CD4-positive, alpha-beta T cell treated with Interleukin-10 for 1 hour (primary cell): ENCODE measurements at regions not wholly inside any gene's neighbourhood (a gene's known extent, or its start where the extent isn't known, plus 50 kb on each side); places are given as distances from the start of the nearest gene placed in this dataset.
"Not testable (repeated sequence)": the region's sequence is repeated elsewhere in the genome, so short reads cannot be mapped to it uniquely, and the experiment has no call there.

Experiments
- DNase-seq: peaks from one replicate; pipeline ENCODE4 v3.0.0-alpha.2; 2020

DNA sequence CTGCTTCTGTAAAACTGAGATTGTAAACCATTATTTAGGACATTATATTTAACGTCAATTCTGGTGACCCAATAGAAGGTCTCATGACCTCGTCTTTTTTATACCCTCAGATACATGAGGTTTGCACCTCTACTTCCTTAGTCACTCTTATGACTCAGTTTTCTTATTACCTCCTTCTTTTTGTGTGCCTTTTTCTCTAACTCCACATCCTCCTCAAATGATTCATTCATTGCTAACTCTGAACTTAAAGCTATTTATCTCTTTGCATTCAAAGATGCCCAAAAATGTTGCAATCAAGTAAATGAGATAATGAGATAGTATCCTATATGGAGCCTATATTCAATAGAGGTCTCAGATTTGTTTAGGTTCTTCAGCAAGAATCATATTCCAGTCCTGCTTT is 121.0 kb upstream of the KYNU start:
- DNase-seq, result no peak

- DNase-seq, result no peak
Measured at GRCh38 chr2:142755191-142755590, 122.3 kb upstream of the KYNU start.

DNA sequence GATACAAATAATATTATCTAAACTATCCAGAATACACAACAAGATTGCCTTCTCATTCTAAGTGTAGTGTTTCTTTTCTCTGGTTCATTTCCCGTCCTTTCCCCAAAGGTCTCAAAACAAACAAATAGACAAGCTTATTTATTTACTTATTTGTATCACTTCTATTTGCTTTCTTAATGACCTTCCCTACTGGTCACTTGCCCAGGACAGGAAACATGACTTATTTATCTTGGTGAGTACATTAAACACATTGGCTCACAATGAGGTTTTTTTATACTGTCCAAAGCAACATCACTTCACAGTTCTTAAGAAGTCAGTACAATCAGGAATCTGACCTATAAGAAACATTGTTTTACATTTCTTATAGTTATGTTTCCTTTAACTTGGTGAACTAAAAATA is 123.3 kb upstream of the KYNU start:
- DNase-seq, result no peak

DNA sequence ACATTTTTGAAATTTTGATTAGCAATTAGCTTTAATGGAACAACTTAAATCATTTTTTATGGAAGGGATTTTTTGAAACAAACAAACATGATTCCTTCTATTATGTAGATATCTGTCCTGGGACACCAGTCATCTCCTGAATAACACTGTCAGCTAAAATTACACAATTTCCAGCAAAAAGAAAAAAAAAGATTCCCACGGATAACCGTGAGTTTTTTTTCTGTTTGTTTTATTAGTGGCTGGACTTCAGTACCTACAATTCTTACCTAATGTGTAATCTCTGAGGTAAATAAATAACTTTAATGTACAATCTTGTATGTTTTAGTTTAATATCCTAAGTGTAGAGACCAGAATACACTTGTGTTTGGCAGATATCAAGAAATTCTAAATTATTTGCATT is 126.6 kb upstream of the KYNU start:
- no peak for DNase-seq

DNA sequence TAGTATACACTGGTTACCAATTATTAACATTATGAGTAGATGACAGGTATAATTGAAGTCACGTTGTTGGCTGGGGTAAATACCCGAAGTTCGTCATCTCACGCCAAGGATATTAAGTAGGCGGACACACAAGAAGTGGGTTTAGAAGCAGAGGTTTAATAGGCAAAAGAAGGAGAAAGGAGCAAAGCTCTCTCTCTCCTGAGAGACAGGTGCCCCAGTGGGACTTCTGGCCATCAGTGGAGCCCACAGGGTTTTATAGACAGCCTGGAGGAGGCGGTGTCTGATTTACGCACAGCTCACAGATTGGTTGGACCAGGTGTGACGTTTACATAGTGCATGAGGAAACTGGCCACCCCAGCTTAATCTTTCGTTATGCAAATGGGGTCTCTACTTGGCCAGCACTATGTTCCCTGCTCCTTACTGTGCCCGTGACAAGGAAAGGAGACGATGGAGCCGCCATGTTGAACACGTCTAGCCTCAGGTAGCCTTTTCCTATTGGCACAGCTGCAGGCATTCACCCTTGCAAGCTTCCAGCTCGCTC is 128.8 kb upstream of the KYNU start:
- no peak for DNase-seq

DNA sequence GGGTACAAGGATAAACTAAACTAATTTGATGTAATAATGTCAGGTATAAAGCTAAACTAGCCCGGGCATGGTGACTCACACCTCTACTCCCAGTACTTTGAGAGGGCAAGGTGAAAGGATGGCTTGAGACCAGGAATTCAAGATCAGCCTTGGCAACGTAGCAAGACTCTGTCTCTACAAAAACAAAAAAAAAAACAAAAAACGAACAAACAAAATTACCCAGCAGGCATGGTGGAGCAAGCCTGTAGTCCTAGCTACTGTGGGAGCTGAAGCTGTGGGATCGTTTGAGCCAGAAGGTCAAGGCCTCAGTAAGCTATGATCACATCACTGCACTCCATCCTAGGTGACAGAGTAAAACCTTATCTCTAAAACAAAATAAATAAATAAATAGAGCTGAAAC is 131.8 kb upstream of the KYNU start:
- no peak for DNase-seq

GRCh38 chr2:142742371-142743214 is 134.9 kb upstream of the KYNU start:
- DNase-seq, result no peak

DNA sequence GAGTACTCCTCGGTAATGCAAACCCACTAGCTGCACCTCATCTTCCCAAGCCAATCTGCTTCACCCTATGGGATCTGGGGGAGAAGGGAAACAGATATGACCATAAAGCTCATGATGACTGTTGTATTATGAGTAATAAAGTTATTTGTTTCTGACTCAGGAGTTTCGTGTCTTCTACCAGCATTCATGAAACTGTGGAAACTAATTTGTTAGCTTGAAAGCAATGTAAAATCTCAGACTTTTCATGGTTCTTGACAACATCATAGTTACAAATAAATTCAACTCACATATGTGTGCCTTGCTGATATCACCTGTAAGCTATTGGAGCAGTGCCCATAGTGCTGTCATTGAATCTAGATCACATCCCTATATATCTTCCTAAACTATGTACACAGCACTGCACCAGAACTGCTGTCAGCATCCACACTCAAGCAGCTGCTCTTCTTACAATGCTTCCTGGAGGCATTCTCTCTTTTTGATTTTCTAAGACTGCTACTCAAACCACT is 135.6 kb upstream of the KYNU start:
- DNase-seq, result no peak

DNA sequence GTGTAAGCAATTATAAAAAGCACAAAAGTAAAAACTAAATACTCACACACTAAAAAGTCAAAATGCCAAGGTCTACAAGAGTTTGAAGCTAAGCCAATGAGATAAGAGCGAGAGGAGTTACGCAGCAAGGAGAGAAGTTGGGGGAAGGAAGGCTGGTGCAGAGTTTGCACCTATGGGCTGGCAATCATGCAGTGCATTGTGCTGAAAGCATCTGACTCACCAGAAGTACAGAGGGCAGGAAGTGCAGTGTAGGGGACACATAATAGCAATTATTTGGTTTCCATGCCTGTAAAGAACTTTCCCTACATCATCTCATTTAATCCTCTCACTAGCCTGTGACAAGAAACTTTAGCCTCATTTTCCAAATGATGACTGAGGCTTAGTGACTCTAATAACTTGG is 142.7 kb upstream of the KYNU start:
- DNase-seq, result no peak

DNA sequence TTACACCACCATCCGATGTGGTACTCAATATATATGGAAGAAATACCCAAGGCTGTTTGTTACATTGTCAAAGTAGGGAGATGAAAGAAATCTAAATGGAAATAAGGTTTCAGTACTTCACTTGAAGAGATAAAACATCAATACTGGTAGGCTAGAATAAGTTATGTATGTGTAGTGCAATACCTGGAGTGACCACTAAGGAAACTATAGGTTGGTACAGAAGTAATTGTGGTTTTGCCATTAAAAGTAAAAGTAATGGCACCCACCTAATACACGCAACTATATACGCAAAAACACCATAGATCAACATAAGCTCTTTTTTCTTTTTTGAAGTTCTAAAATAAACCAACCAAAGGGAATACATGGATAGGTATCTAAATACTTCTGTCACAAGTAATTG is 143.2 kb upstream of the KYNU start:
- DNase-seq, result no peak

GRCh38 chr2:142729814-142730213 is 147.7 kb upstream of the KYNU start:
- not testable (repeated sequence) for DNase-seq

- DNase-seq, result not testable (repeated sequence)
Measured at GRCh38 chr2:142727821-142728478, 149.5 kb upstream of the KYNU start.

- no peak for DNase-seq
Measured at GRCh38 chr2:142725386-142725785, 152.1 kb upstream of the KYNU start.

DNA sequence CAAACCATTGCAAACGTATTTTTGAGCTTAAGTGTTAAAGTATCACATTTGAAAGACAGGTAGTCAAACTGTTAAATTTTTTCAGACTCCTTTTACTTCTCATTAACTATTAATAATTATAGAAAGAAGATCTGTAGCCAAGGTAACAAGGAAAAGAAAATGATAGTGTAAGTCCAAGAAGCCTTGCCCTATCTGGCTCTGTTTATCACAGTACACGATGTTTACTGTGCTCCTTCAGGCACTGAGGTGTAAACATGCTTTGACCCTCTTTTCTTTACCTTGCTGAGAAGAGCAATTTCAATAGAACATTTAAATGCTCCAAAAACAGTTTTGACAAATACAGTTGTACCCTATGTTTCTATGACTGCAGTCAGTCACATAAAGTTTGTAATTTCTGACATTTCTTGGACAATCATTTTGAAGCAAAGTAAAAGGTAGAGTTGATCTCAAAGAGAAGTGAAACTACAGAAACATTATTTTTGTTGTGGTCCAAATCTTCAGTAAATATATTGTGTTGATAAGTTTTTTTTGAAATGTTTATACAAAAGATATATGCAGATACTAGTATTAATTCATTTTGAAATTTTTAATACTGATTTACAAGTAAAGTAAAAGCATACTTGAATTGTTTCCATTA is 152.6 kb upstream of the KYNU start:
- no peak for DNase-seq

GRCh38 chr2:142724186-142724585 is 153.3 kb upstream of the KYNU start:
- peak; percentile 1 for DNase-seq

DNA sequence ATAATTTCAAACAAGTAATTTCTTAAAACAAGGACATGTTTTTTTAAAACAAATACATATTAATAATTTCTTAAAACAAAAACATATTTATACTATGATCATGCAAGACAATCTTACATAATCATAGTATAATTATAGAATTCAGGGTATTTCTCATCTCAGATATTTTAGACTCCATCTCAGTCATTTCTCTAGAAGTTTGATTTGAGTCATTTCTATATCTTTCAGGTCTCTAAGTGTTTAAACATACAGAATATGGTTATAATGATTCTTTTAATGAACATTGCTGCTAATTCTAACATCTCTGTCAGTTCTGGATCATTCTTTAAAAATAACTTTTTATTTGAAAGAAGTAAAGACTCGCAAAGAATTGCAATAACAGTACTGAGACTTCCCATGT is 154.2 kb upstream of the KYNU start:
- DNase-seq, result no peak

GRCh38 chr2:142722569-142722968 is 154.9 kb upstream of the KYNU start:
- DNase-seq, result no peak

- DNase-seq, result no peak
Measured at GRCh38 chr2:142722086-142722485, 155.4 kb upstream of the KYNU start.

GRCh38 chr2:142721015-142721414 is 156.4 kb upstream of the KYNU start:
- no peak for DNase-seq

- DNase-seq, result no peak
Measured at GRCh38 chr2:142718576-142719155, 158.8 kb upstream of the KYNU start.

- no peak for DNase-seq
Measured at GRCh38 chr2:142716463-142717242, 160.8 kb upstream of the KYNU start.

GRCh38 chr2:142714600-142714999 is 162.9 kb upstream of the KYNU start:
- no peak for DNase-seq
